Fibroblast of pulmonary artery (primary cell): ENCODE measurements at regions not wholly inside any gene's neighbourhood (a gene's known extent, or its start where the extent isn't known, plus 50 kb on each side); places are given as distances from the start of the nearest gene placed in this dataset.

Source experiments
- DNase-seq: peaks from one replicate; pipeline ENCODE4 v3.0.0-alpha.2; 2010; ENCODE audit warnings: low read depth
- H3K4me3 ChIP-seq: replicated peaks from 2 replicates; pipeline ENCODE4 v1.5.1; 2011; ENCODE audit warnings: low read depth, mild to moderate bottlenecking, control low read depth, low read length, moderate library complexity
- TF ChIP-seq, protein P1 (sequence below): IDR thresholded peaks from 2 replicates; pipeline ENCODE4 v1.5.1; 2011; ENCODE audit warnings: mild to moderate bottlenecking, control low read depth, low read length, inconsistent platforms; ENCODE audit errors: missing control alignments

DNA sequence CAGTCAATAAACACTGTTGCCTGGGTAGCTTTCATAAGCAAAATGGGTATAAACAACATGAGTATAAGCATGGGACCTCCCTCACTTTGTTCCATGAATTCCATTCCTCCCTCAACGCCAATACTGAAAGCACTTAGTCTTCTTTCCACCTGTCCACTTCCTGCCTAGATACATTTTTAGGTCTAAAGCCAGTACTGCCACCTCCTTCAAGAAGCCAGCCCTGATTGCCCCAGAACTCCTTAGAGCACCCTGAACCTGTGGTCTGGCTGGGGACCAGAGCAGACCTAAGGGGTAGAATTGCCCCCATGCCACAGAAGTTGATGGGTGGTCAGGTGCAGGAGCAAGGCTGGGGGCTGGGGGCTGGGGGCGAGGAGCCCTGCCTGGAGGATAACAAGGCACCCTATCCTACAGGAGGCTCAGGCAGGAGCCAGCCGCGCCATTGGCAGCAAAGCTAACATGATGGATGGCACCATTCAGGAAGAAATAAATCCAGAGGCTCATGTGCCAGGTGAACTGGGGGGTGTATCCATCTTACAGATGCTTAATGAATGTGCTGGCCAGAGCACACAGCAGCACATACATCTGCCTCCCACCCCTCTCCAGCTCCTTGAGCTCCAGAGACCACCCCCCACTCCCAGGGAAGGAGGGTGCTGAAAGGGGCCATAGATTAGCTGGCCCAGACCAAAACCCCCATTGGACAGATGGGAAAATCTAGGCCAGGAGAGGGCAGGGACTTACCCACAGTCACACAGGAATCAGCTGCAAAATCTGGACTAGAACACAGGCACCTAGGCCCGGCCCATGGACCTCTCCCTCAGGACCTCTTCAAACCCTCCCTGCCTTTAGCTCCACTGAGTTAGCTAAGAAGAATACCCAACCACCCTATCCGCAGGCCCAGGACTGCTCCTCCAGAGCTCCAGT, 113.8 kb upstream of the LINGO1 start:
- TF ChIP-seq, protein P1, sequence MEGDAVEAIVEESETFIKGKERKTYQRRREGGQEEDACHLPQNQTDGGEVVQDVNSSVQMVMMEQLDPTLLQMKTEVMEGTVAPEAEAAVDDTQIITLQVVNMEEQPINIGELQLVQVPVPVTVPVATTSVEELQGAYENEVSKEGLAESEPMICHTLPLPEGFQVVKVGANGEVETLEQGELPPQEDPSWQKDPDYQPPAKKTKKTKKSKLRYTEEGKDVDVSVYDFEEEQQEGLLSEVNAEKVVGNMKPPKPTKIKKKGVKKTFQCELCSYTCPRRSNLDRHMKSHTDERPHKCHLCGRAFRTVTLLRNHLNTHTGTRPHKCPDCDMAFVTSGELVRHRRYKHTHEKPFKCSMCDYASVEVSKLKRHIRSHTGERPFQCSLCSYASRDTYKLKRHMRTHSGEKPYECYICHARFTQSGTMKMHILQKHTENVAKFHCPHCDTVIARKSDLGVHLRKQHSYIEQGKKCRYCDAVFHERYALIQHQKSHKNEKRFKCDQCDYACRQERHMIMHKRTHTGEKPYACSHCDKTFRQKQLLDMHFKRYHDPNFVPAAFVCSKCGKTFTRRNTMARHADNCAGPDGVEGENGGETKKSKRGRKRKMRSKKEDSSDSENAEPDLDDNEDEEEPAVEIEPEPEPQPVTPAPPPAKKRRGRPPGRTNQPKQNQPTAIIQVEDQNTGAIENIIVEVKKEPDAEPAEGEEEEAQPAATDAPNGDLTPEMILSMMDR: no peak
- no peak overlapping the region for H3K4me3 ChIP-seq

DNA sequence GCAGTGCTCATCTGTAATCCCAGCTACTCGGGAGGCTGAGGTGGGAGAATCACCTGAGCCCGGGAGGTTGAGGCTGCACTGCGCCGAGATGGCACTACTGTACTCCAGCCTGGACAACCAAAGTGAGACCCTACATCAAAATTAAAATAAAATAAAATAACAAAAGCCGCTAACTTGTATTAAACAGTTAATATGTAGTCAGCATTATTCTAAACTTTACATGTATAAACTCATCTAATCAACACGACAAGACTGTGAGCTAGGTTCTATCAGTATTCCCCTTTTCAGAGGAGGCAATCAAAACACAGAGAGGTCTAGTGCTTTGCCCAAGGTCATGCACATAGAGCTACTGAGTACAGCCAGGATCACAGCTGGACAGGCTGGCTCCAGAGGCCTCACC, 111.7 kb upstream of the LINGO1 start:
- H3K4me3 ChIP-seq: no peak overlapping the region
- no peak for DNase-seq
- TF ChIP-seq, protein P1: no peak

More for the DNA sequence above, 113.8 kb upstream of the LINGO1 start:
- DNase-seq: no peak

DNA sequence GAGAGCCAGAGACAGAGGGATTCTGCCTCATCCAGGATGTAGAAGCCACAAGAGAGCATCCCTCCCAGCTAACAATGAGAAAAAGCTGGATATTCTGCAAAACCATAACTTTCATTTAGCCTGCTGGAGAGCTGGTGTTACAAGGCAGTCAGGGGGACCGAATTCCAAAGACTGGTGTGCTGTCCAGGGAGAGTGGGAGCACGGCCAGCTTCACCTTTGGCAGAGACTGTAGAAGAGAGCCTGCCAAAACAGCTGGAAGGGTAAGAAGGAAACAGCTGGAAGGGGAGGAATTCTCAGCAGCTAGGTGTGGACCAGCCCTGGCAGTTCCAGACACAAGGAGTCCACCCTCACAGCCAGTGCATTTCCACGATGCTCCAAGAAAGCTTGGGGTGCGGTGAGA, 109.9 kb upstream of the LINGO1 start:
- DNase-seq: no peak
- no peak overlapping the region for H3K4me3 ChIP-seq
- TF ChIP-seq, protein P1: no peak

DNA sequence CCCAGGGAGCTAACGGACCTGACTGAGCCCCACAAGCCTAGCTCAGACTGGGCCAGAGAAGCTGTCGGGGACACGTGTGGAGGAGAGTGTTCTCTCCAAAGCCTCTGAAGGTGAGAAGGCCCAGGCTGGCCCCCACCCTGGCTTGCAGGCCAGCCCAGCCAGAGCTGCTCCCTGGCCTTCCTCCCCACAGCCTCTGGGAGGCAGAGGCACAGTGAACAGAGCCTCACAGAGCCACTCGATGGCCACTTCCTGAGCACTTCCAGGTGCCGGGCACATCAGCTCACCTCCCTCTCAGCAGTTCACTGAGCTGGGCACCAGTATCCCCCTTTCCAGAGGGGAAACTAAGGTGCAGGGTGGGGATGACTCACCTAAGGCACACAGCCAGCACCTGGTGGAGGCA, 109.4 kb upstream of the LINGO1 start:
- H3K4me3 ChIP-seq: no peak overlapping the region
- TF ChIP-seq, protein P1: no peak
- DNase-seq: no peak

DNA sequence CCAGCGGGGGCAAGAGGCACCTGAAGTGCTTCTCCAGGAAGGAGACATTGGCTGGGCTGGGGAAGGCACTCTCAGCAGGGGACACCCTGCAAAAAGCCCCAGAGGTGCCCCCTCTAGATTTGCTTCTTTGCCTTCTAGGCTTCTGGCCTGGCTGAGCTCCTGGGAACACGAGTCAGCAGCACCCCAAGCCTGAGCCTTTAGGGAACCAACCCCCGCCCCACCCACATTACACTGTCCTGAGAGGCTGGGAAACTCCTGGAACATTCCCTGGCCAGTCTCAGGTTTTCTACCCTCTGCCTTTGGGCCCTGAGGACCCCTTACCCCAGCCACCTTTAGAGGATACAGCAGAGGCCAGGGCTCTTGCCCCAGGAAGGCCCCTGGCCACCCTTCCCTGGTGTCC, 108.4 kb upstream of the LINGO1 start:
- no peak for DNase-seq
- TF ChIP-seq, protein P1: no peak

DNA sequence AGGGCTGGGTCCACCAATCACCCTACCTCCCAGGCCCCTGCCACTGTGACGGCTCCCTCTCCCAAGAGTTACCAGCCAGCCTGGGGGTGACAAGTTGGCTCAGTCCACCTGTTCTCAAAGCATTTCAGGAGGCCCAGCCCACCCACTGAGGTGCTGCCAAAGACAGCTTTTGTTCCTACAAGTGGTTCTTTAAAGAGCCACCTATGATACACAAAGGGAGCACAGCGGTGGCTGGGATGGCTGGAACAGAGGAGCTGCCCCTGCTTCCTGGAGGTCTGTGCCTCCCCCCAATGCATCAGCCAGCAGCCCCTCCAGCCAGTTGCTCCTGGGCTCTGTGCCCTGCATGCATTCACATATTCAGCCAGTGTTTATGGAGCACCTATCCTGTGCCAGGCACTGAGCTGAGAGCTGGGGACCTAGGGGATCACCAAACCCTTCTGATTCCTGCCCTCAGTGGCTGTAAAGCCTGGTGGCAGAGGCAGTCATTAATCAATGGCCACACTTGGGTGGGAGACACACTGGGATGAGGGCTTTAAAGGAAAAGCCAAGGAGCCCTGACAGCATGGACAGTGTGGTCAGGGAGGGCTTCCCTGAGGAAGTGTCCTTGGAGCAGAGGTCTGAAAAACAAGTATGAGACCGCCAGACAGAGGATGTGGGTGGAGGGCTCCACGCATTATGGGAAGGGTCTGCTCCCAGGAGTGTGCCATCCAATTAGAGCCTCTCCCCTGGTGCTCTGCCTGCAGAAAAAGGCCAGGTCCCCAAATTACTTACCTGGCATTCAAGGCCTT, 107.1 kb upstream of the LINGO1 start:
- DNase-seq: no peak
- TF ChIP-seq, protein P1: no peak
- no peak overlapping the region for H3K4me3 ChIP-seq

More for the DNA sequence above, 108.4 kb upstream of the LINGO1 start:
- no peak overlapping the region for H3K4me3 ChIP-seq
